CD14-positive monocyte (primary cell): ENCODE measurements at regions not wholly inside any gene's neighbourhood (a gene's known extent, or its start where the extent isn't known, plus 50 kb on each side); places are given as distances from the start of the nearest gene placed in this dataset.

ENCODE experiments used
- DNase-seq, 3 donors: peaks; one replicate each; pipeline ENCODE4 v3.0.0-alpha.2; 2011 to 2022
- H2AFZ ChIP-seq: 2 replicates; pipeline ENCODE4 v1.6.0; 2012; ENCODE audit warnings: mild to moderate bottlenecking, low read depth, low read length, inconsistent platforms; ENCODE audit not compliant: insufficient read depth, poor library complexity, severe bottlenecking
- H3K27ac ChIP-seq, 2 donors: 1 replicate in 1 of 2; 2 replicates in 1 of 2; pipeline ENCODE4 v1.5.1; 2012 to 2013; ENCODE audit warnings: low read length in 2 of 2, control low read depth in 1 of 2, inconsistent platforms in 1 of 2, low read depth in 1 of 2, mild to moderate bottlenecking in 1 of 2
- H3K27me3 ChIP-seq, 2 donors: one replicate each; pipeline versions ENCODE4 v1.6.0 to v1.6.1; 2011 to 2013; ENCODE audit warnings: low read length in 2 of 2; ENCODE audit not compliant: control insufficient read depth in 2 of 2, insufficient read depth in 2 of 2
- H3K36me3 ChIP-seq, 2 donors: replicated peaks in 1 of 2; 1 replicate in 1 of 2; 2 replicates in 1 of 2; pipeline versions ENCODE4 v1.5.1 to v1.6.1; 2012 to 2013; ENCODE audit warnings: low read length in 2 of 2, control low read depth in 1 of 2, inconsistent platforms in 1 of 2, mild to moderate bottlenecking in 1 of 2; ENCODE audit not compliant: insufficient read depth in 2 of 2, control insufficient read depth in 1 of 2
- H3K4me1 ChIP-seq, 2 donors: 1 replicate in 1 of 2; 2 replicates in 1 of 2; pipeline versions ENCODE4 v1.5.1 to v1.6.1; 2012 to 2013; ENCODE audit warnings: low read length in 2 of 2, control low read depth in 1 of 2, inconsistent platforms in 1 of 2, mild to moderate bottlenecking in 1 of 2, moderate library complexity in 1 of 2; ENCODE audit not compliant: insufficient read depth in 2 of 2, control insufficient read depth in 1 of 2
- H3K4me2 ChIP-seq: replicated peaks from 2 replicates; pipeline ENCODE3; 2012; ENCODE audit warnings: low read length, moderate library complexity, mild to moderate bottlenecking; ENCODE audit not compliant: poor library complexity, severe bottlenecking; ENCODE audit errors: extremely low read depth
- H3K4me3 ChIP-seq, 3 experiments: fragments of 200-600 bp in 1 of 3; sonication (generic) in 1 of 3; replicated peaks in 1 of 3; 1 replicate in 2 of 3; 2 replicates in 1 of 3; pipeline ENCODE4 v1.5.1; 2011 to 2013; ENCODE audit warnings: low read length in 3 of 3, mild to moderate bottlenecking in 3 of 3, control low read depth in 2 of 3, low read depth in 2 of 3, inconsistent platforms in 1 of 3, moderate library complexity in 1 of 3
- H3K79me2 ChIP-seq: 2 replicates; pipeline ENCODE4 v1.6.0; 2012; ENCODE audit warnings: mild to moderate bottlenecking, control low read depth, inconsistent platforms, low read length, moderate library complexity; ENCODE audit not compliant: insufficient read depth
- H3K9ac ChIP-seq: 2 replicates; pipeline ENCODE4 v1.6.0; 2017; ENCODE audit warnings: low read length, mild to moderate bottlenecking; ENCODE audit not compliant: insufficient read depth, poor library complexity, severe bottlenecking
- H3K9me3 ChIP-seq, 2 donors: replicated peaks in 1 of 2; 1 replicate in 1 of 2; 2 replicates in 1 of 2; pipeline versions ENCODE4 v1.5.1 to v1.6.1; 2012 to 2013; ENCODE audit warnings: low read length in 2 of 2, control low read depth in 1 of 2; ENCODE audit not compliant: control insufficient read depth in 1 of 2, insufficient read depth in 1 of 2
- H4K20me1 ChIP-seq: 2 replicates; pipeline ENCODE4 v1.6.0; 2012; ENCODE audit warnings: mild to moderate bottlenecking, low read length, control low read depth, moderate library complexity; ENCODE audit not compliant: insufficient read depth
- H3K27ac Mint-ChIP-seq, 7 donors: one replicate each; pipeline ENCODE4 v1.8.0; 2020; ENCODE audit warnings: mild to moderate bottlenecking in 7 of 7, mixed read lengths in 7 of 7, moderate library complexity in 6 of 7, inconsistent platforms in 2 of 7
- H3K27me3 Mint-ChIP-seq, 3 donors: one replicate each; pipeline ENCODE4 v1.8.0; 2021 to 2022; ENCODE audit warnings: low read depth in 3 of 3, mild to moderate bottlenecking in 3 of 3, mixed read lengths in 3 of 3, moderate library complexity in 3 of 3, inconsistent platforms in 1 of 3
- H3K36me3 Mint-ChIP-seq, 2 donors: one replicate each; pipeline ENCODE4 v1.8.0; 2020; ENCODE audit warnings: mixed read lengths in 2 of 2, inconsistent platforms in 1 of 2, mild to moderate bottlenecking in 1 of 2
- H3K4me1 Mint-ChIP-seq: one replicate; pipeline ENCODE4 v1.8.0; 2020; ENCODE audit warnings: mild to moderate bottlenecking, mixed read lengths
- H3K4me3 Mint-ChIP-seq, 2 donors: one replicate each; pipeline ENCODE4 v1.8.0; 2020; ENCODE audit warnings: mild to moderate bottlenecking in 2 of 2, mixed read lengths in 2 of 2, moderate library complexity in 1 of 2
- H3K9me3 Mint-ChIP-seq, 7 donors: one replicate each; pipeline ENCODE4 v1.8.0; 2020 to 2022; ENCODE audit warnings: mixed read lengths in 7 of 7, mild to moderate bottlenecking in 6 of 7, moderate library complexity in 6 of 7, inconsistent platforms in 2 of 7
- CTCF ChIP-seq: fragments of 200-600 bp; IDR thresholded peaks from one replicate; pipeline ENCODE4 v1.8.0; 2022; ENCODE audit warnings: antibody characterized with exemption, mild to moderate bottlenecking
- WGBS: methylation state at CpG from one replicate; pipeline ENCODE4 v1.1.5; 2013; ENCODE audit warnings: missing lambda C conversion rate; ENCODE audit not compliant: insufficient coverage; 5-methylcytosine and 5-hydroxymethylcytosine counted together
- intact Hi-C, 2 donors: fragments of 100-400 bp; cut with micrococcal nuclease; formaldehyde crosslinking; loops; one replicate each; pipeline versions ENCODE4 v1.15.0 to v1.15.1; 2023

DNA sequence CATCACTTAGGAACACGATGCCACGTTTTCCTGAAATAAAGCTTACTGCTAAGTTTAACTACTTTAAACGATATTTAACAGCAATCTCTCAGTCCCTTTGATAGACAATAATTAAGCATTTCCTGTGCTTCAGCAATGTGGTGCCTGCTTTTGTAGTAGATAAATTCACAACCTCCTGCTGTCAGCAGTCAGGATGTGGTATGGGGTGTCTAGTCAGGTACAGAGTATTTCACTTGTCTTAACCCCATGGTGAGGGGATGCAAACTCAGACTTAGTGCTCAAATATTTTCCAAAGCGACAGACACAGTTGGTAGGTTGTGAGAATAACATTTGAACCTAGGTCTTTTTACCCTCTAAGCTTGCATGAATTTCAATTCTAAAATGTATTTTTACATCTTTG, 526.2 kb upstream of the PFKP start:
- no peak overlapping the region for H3K27ac Mint-ChIP-seq
- Histone ChIP-seq H2AFZ (no peak overlapping the region), H4K20me1 (no peaks in the 10 kb centered on the region), H3K79me2 (no peaks in the 10 kb centered on the region), H3K4me3 (no peak overlapping the region), H3K4me2 (no peak overlapping the region), H3K4me1 (no peaks in the 10 kb centered on the region), H3K36me3 (no peaks in the 10 kb centered on the region), H3K27ac (no peak overlapping the region), H3K9me3 (peaks cover 0 to 4% of the 10 kb centered on the region in 2 donors), H3K9ac (no peak overlapping the region), H3K27me3 (no peaks in the 10 kb centered on the region)
- intact Hi-C loops = no loop called here
- WGBS = 50% methylated on average over 2 of the region's 4 CpGs
- no peak overlapping the region for H3K4me3 Mint-ChIP-seq
- no peaks in the 10 kb centered on the region for H3K4me1 Mint-ChIP-seq
- DNase-seq = no peak
- no peak for TF ChIP-seq CTCF
- H3K36me3 Mint-ChIP-seq = no peaks in the 10 kb centered on the region
- peaks cover 0 to 2% (median 2%) of the 10 kb centered on the region in 3 donors for H3K27me3 Mint-ChIP-seq
- peaks cover 0 to 21% (median 4%) of the 10 kb centered on the region in 7 donors for H3K9me3 Mint-ChIP-seq

DNA sequence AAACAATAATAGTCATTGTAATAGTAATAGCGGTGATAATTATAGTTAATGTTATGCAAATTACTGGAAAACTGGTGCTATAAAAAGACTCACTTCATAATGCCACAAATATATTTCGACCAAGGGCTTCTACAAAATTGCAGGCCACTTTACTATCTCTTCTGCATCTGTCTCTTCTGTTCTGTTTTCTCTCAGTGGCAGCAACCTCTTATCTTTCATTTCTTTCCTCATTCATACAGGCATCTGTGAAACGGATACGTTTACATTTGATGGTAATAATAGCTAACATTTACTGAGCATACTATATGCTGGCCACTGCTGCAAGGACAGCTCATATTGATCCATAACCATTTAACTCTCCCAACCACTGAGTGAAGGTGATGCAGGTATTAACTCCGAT, 537.4 kb upstream of the PFKP start:
- Mint-ChIP-seq H3K27ac (no peak overlapping the region), H3K4me3 (no peak overlapping the region), H3K27me3 (peaks cover 0 to 2% (median 1%) of the 10 kb centered on the region in 3 donors), H3K9me3 (peaks cover 2 to 22% (median 9%) of the 10 kb centered on the region in 7 donors), H3K4me1 (no peaks in the 10 kb centered on the region), H3K36me3 (no peaks in the 10 kb centered on the region)
- Histone ChIP-seq H3K27me3 (no peaks in the 10 kb centered on the region), H3K9ac (no peak overlapping the region), H3K27ac (no peak overlapping the region), H3K9me3 (peaks cover 4 to 15% of the 10 kb centered on the region in 2 donors), H4K20me1 (no peaks in the 10 kb centered on the region), H3K4me1 (no peaks in the 10 kb centered on the region), H3K4me3 (no peak overlapping the region), H3K4me2 (no peak overlapping the region), H3K79me2 (no peaks in the 10 kb centered on the region), H2AFZ (no peak overlapping the region), H3K36me3 (no peaks in the 10 kb centered on the region)
- DNase-seq = no peak
- WGBS = 71% methylated on average over 1 of the region's 5 CpGs
- intact Hi-C loops = no loop called here
- no peak for TF ChIP-seq CTCF
